Heart right ventricle (tissue), 16 donors: ENCODE measurements at regions not wholly inside any gene's neighbourhood (a gene's known extent, or its start where the extent isn't known, plus 50 kb on each side); places are given as distances from the start of the nearest gene placed in this dataset.

Experiments
- ATAC-seq, 8 donors: fragments of 200-7000 bp; cut with Tn5 transposase; one replicate each; pipeline ENCODE4 v1.9.1; 2020; ENCODE audit warnings: mild to moderate bottlenecking in 8 of 8, moderate library complexity in 8 of 8, moderate number of reproducible peaks in 1 of 8
- DNase-seq, 2 donors: peaks; one replicate each; pipeline ENCODE4 v3.0.0-alpha.2; 2020
- H3K27ac ChIP-seq, 10 donors: fragments of 200-600 bp; sonication (generic) in 2 of 10; one replicate each; pipeline versions ENCODE4 v1.5.0 to v1.8.0; 2020 to 2022; ENCODE audit warnings: mild to moderate bottlenecking in 3 of 10
- H3K27me3 ChIP-seq, 7 donors: fragments of 200-600 bp; one replicate each; pipeline ENCODE4 v1.8.0; 2021 to 2022; ENCODE audit warnings: mild to moderate bottlenecking in 2 of 7
- H3K36me3 ChIP-seq, 9 donors: fragments of 200-600 bp; sonication (generic) in 1 of 9; one replicate each; pipeline versions ENCODE4 v1.5.0 to v1.8.0; 2020 to 2022; ENCODE audit warnings: mild to moderate bottlenecking in 2 of 9
- H3K4me1 ChIP-seq, 9 donors: fragments of 200-600 bp; sonication (generic) in 1 of 9; one replicate each; pipeline versions ENCODE4 v1.5.0 to v1.8.0; 2020 to 2022; ENCODE audit warnings: mild to moderate bottlenecking in 4 of 9
- H3K4me3 ChIP-seq, 10 donors: fragments of 200-600 bp; sonication (generic) in 2 of 10; one replicate each; pipeline versions ENCODE4 v1.5.0 to v1.8.0; 2020 to 2022; ENCODE audit warnings: mild to moderate bottlenecking in 7 of 10, moderate library complexity in 2 of 10
- H3K9me3 ChIP-seq, 11 donors: fragments of 200-600 bp in 10 of 11; sonication (generic) in 2 of 11; one replicate each; pipeline versions ENCODE4 v1.5.0 to v1.8.0; 2013 to 2022; ENCODE audit warnings: mild to moderate bottlenecking in 2 of 11, control low read depth in 1 of 11, moderate library complexity in 1 of 11
- CTCF ChIP-seq, 9 donors: fragments of 200-600 bp; sonication (generic) in 2 of 9; IDR thresholded peaks; one replicate each; pipeline versions ENCODE4 v1.5.0 to v1.8.0; 2021 to 2022; ENCODE audit warnings: antibody characterized with exemption in 9 of 9, mild to moderate bottlenecking in 5 of 9, moderate library complexity in 1 of 9
- WGBS, 2 donors: extraction: QIAGEN DNeasy Blood & Tissue Kit; methylation state at CpG; one replicate each; pipeline ENCODE4 v1.1.7; 2013; ENCODE audit warnings: inconsistent platforms in 1 of 2; 5-methylcytosine and 5-hydroxymethylcytosine counted together
- intact Hi-C, 10 donors: fragments of 100-400 bp; cut with DNase I; formaldehyde crosslinking; loops; one replicate each; pipeline versions ENCODE4 v1.11.1 to v1.14.2; 2022
- donor health status: Arrhythmogenic right ventricular cardiomyopathy.
- donor health status: ischemic (EF 13 %, LVEDD 7.1; RV severe dilation, severe dysfunction).
- donor health status: healthy with polysubstance abuse.
- donor health status: DM: no; HTN: yes; CAD: no.
- donor health status: DM: no; HTN: no; CAD: no.
- donor health status: ischemic (EF 25% LVEDD 6.9; RV normal size, moderate dysfunction).
- donor health status: ischemic (EF 25% LVEDD 5.7; RV mildly dilated, moderate dysfunction).
- donor health status: healthy.
- donor health status: DM: yes; HTN: yes; CAD: no.
- donor health status: Ischemic cardiomyopathy.
- donor health status: ischemic (EF 35%, LVEDD 5.7; RV mildly dilated, moderate dysfunction).
- donor health status: nonischemic (EF 11% LVEDD 7.7; RV severe dilation, severe dysfunction).
- donor health status: DM: yes; HTN: yes; CAD: no.
- donor health status: PGD.
- donor health status: ischemic (EF 29% LVEDD 5.4; RV normal size, mild dysfunction).
- donor health status: nonischemic (EF 23%, LVEDD 6.1; RV moderate dilation, normal function).

GRCh38 chr11:43238341-43238740 is 73.5 kb upstream of the API5 start:
- peaks cover 0 to 16% (median 0%) of the 10 kb centered on the region in 11 donors for H3K9me3 ChIP-seq
- intact Hi-C loops: no loop called here
- ATAC-seq (no peak), DNase-seq (no peak)
- no peak overlapping the region for H3K4me3 ChIP-seq
- no peaks in the 10 kb centered on the region for H3K4me1 ChIP-seq
- H3K27ac ChIP-seq: no peak overlapping the region
- peaks cover 0 to 3% (median 0%) of the 10 kb centered on the region in 7 donors for H3K27me3 ChIP-seq
- no peak for TF ChIP-seq CTCF (IDR thresholded peaks at IDR 0.05)
- 94 to 96% methylated on average over 3 of the region's 3 CpGs for WGBS, 2 donors
- H3K36me3 ChIP-seq: no peaks in the 10 kb centered on the region

- WGBS, 2 donors: 67 to 68% methylated on average over 3 of the region's 3 CpGs
- no peak for TF ChIP-seq CTCF (IDR thresholded peaks at IDR 0.05)
- intact Hi-C loops: no loop called here
- H3K4me1 ChIP-seq: no peaks in the 10 kb centered on the region
- H3K27me3 ChIP-seq: peaks cover 0 to 8% (median 0%) of the 10 kb centered on the region in 7 donors
- H3K9me3 ChIP-seq: peaks cover 0 to 16% (median 0%) of the 10 kb centered on the region in 11 donors
- no peak overlapping the region for H3K27ac ChIP-seq
- no peaks in the 10 kb centered on the region for H3K36me3 ChIP-seq
- no peak overlapping the region for H3K4me3 ChIP-seq
- DNase-seq (no peak), ATAC-seq (no peak)
Observed at GRCh38 chr11:43239791-43240190, 72.0 kb upstream of the API5 start.

GRCh38 chr11:43242401-43242800 is 69.4 kb upstream of the API5 start:
- no peak overlapping the region for H3K4me3 ChIP-seq
- H3K27ac ChIP-seq: no peak overlapping the region
- intact Hi-C loops: no loop called here
- DNase-seq: no peak
- WGBS, 2 donors: 43 to 54% methylated on average over 1 of the region's 1 CpG
- H3K4me1 ChIP-seq: no peaks in the 10 kb centered on the region
- ATAC-seq: no peak
- peaks cover 0 to 8% (median 0%) of the 10 kb centered on the region in 11 donors for H3K9me3 ChIP-seq
- no peak for TF ChIP-seq CTCF (IDR thresholded peaks at IDR 0.05)
- H3K36me3 ChIP-seq: no peaks in the 10 kb centered on the region
- peaks cover 0 to 8% (median 0%) of the 10 kb centered on the region in 7 donors for H3K27me3 ChIP-seq

GRCh38 chr11:43243927-43244326 is 67.9 kb upstream of the API5 start:
- Histone ChIP-seq H3K27me3 (peaks cover 0 to 8% (median 0%) of the 10 kb centered on the region in 7 donors), H3K4me1 (no peaks in the 10 kb centered on the region), H3K27ac (no peak overlapping the region), H3K36me3 (no peaks in the 10 kb centered on the region), H3K4me3 (no peak overlapping the region), H3K9me3 (no peaks in the 10 kb centered on the region)
- 33 to 35% methylated on average over 3 of the region's 3 CpGs for WGBS, 2 donors
- TF ChIP-seq CTCF (IDR thresholded peaks at IDR 0.05): no peak
- ATAC-seq (no peak), DNase-seq (no peak)
- intact Hi-C loops: no loop called here
